HG02840 (cell line): ENCODE measurements at regions not wholly inside any gene's neighbourhood (a gene's known extent, or its start where the extent isn't known, plus 50 kb on each side); places are given as distances from the start of the nearest gene placed in this dataset.
"Not testable (repeated sequence)": the region's sequence is repeated elsewhere in the genome, so short reads cannot be mapped to it uniquely, and the experiment has no call there.

Experiments used
- ATAC-seq: cut with Tn5 transposase; IDR thresholded peaks from one replicate; pipeline ENCODE4 v1.9.1; 2021; ENCODE audit warnings: mild to moderate bottlenecking, moderate library complexity, moderate number of reproducible peaks; ENCODE audit not compliant: unreplicated experiment, low FRiP score

DNA sequence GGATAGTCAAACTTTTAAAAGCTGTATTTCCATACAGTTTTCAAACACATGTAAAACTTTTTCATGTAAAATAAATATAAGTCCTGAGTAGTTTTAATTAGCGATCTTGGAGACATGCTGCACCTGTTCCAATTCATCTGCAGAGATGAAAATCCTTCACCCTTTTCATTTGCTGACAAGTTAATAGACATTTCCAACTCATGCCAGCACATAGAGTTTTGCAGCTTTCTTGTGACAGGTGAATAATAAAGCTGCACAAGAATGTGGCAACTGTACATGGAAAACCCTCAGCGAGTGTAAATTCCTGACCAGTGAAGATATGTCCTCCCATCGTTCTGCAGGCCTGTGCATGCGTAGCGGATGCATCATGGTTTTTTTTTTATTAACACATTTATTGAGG lies 771.4 kb downstream of the TDRD15 start:
- no peak for ATAC-seq

DNA sequence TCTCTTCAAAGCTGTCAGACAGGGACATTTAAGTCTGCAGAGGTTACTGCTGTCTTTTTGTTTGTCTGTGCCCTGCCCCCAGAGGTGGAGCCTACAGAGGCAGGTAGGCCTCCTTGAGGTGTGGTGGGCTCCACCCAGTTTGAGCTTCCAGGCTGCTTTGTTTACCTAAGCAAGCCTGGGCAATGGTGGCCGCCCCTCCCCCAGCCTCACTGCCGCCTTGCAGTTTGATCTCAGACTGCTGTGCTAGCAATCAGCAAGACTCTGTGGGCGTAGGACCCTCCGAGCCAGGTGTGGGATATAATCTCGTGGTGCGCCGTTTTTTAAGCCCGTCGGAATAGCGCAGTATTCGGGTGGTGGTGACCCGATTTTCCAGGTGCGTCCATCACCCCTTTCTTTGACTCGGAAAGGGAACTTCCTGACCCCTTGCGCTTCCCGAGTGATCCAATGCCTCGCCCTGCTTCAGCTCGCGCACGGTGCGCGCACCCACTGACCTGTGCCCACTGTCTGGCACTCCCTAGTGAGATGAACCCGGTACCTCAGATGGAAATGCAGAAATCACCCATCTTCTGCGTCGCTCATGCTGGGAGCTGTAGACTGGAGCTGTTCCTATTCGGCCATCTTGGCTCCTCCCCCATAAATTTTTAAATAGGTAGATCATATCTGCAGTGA lies 785.1 kb downstream of the TDRD15 start:
- not testable (repeated sequence) for ATAC-seq

DNA sequence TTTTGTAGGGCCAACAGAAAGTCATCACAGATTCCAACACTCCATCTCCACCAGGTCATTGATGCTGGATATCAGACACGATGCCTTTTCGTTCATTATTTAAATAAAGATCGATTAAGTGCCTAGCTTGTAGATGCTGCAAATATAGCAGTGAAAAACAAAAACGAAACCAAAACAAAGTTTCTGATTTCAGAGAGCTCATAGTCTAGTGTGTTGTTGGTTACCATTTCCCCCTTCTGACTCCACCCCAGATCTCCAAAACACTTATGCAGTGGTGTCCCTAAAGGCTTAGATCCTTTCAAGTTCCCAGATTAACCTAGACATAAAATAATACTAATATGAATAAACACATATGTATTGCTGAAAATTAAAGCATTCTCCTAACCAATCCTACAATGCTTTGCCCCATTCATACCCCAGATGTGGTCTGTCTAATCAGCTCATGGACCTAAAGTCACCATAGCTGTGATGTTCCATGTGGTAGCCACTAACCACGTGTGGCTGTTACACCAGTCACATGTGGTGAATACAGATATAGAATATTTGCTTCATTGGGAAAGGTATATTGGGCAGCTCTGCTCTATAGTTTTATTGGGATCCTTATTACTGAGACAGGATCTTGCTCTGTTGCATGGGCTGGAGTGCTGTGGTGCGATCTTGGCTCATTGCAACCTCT lies 787.2 kb downstream of the TDRD15 start:
- no peak for ATAC-seq

GRCh38 chr2:21912405-21912804 lies 788.6 kb downstream of the TDRD15 start:
- no peak for ATAC-seq

DNA sequence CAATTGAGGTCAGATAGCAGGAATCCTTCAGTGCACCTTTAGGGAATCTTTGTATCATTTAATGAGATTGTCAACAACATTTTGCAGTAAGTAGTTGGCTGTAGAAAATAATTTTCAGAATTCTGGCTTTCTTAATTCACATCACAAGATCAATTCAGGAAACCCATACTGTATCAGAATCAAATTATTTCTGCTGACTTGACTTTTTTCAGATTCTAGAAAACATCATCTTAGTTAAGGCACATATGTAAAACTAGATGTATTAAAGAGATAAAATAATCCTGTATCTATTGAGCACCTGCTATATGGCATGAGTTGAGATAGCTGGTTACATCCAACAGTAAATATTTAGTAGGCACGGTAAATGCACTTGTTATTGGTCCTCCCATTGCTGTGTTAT lies 791.4 kb downstream of the TDRD15 start:
- ATAC-seq: no peak

GRCh38 chr2:21916934-21917522 lies 793.3 kb downstream of the TDRD15 start:
- ATAC-seq: no peak

DNA sequence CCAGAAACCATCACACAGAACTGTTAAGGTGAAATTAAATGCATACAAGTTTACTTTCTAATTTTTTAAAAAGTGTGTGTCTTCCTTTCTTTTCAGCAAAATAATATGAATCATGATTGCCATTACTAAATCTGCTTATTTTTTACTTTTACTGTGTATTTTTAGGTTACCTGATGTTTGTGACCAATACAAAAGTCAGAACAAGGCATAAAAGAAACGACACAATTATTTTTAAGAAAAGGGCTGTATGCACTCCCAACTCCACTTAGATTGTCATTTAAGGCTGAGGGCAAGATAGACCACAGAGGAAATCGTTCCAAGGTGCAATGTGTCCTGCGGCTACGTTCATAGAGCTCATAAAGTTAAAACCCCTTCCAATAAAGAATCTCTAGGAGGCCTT lies 797.0 kb downstream of the TDRD15 start:
- no peak for ATAC-seq

DNA sequence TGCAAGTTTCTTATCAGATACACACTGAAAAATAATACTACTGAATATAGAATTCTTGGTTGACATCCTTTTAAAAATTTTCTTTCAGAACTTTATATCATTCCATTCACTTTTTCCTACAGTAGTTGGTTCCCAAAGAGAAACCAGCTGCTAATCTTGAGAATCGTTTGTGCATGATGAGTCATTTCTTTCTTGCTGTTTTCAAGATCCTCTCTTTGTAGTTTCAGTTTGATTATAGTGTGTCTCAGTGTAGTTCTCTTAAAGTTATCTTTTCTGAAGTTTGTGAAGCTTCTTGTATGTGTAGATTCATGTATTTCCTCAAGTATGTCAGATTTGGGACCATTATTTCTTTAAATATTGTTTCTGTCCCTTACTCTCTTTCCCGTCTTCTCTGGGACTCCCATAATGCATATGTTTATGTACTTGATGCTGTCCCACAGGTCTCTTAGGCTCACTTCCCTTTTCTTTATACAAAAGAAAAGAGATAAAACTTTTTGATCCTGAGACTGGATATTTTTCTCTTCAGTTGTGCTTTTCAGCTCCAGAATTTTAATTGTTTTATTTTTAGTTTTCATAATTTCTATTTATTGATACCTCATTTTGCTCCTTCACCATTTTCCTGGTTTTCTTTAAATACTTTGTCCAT lies 801.0 kb downstream of the TDRD15 start:
- ATAC-seq: no peak

- ATAC-seq: no peak
Observed at GRCh38 chr2:21928292-21928691, 804.5 kb downstream of the TDRD15 start.

GRCh38 chr2:21930226-21930625 lies 806.5 kb downstream of the TDRD15 start:
- ATAC-seq: no peak

- no peak for ATAC-seq
Observed at GRCh38 chr2:21939967-21940366, 816.2 kb downstream of the TDRD15 start.

DNA sequence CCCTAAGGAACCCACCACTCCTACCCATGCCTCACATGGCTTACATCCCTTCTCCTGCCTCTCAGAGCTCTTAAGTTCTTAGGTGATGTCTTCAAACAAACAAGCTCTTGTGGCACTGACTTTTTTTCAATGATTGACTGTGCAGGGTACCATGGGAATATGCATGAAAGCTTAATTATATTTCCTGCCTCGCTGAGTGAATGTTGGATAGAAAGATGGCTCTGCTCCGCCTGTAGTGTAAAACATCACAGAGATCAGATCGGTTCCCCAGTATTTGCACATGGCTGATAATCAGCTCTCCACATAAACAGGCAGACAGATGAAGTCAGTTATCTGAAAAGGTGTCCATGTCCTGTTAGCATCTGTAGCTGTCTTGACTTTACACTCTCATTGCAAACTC lies 820.8 kb downstream of the TDRD15 start:
- no peak for ATAC-seq

- ATAC-seq: no peak
Observed at GRCh38 chr2:21945658-21946057, 821.9 kb downstream of the TDRD15 start.

GRCh38 chr2:21947046-21947445 lies 823.3 kb downstream of the TDRD15 start:
- ATAC-seq: no peak

DNA sequence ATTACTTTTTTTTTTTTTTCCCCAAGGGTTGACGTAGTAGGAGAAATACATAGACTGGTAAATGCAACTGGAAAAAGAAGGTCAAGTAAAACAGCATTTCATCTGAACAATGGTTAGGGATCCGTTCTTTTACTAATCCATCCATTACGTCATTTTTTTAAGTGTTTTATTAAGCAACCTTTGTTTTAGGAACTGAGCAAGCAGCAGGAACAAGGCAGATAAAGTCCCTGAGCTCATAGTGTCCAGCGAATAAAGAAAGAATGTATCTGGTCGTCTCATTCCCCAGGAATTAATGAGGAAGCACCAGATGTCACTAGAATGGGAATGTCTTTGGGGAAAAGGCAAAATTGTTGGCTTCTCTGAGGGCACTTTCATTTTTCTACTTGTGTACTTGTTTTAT lies 842.4 kb downstream of the TDRD15 start:
- no peak for ATAC-seq

DNA sequence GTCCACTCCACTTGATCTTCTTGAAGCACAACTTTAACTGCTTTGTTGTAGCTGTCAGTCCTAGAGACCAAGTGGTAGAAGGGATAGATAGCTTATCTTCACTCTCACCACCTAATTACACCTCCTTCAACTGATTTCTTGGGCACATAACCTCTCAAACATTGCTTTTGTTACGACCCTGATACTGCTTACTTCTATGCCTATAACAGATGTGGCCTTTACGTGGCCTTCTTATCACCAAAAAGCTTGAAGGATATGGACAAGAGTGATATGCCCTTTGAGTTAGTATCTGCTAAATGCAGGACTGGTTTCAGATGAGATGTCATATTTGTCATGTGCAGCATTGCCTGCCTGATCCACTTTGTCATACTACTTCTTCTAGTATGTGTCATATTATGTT lies 847.2 kb downstream of the TDRD15 start:
- no peak for ATAC-seq

DNA sequence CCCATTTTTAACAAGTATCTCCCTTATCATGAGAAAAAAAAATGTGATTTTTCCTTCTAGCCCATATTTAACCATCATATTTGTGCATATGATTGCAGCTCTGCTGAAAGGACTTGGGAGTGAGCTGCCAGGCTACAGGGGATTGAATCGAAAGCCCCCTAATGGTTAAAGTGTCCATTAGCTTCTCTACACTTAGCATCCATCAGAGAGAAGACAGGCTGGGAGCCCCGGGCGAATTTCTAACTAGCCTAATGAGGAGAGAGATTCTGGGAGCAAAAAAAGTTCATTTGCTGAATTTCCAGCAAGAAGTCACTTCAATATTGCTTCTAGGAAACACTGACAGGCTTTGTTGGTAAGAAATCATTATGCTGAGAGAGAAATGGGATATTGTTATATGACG lies 848.8 kb downstream of the TDRD15 start:
- ATAC-seq: no peak

- no peak for ATAC-seq
Observed at GRCh38 chr2:21981127-21981526, 857.4 kb downstream of the TDRD15 start.

DNA sequence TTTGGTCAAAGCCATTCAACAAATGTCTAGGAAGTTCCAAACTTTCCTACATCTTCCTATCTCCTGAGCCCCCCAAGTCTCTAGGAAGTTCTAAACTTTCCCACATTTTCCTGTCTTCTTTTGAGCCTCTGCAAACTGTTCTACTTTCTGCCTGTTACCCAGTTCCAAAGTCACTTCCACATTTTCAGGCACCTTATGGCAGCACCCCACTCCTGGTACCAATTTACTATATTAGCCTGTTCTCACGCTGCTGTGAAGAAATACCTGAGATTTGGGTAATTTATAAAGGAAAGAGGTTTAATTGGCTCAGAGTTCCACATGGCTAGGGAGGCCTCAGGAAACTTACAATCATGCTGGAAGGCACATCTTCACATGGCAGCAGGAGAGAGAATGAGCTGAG lies 869.2 kb downstream of the TDRD15 start:
- no peak for ATAC-seq

- ATAC-seq: no peak
Observed at GRCh38 chr2:21996339-21996738, 872.6 kb downstream of the TDRD15 start.

- no peak for ATAC-seq
Observed at GRCh38 chr2:21999522-21999921, 875.8 kb downstream of the TDRD15 start.

GRCh38 chr2:22002066-22002465 lies 878.3 kb downstream of the TDRD15 start:
- no peak for ATAC-seq
